NCI-H2227 (cell line): ENCODE measurements at regions not wholly inside any gene's neighbourhood (a gene's known extent, or its start where the extent isn't known, plus 50 kb on each side); places are given as distances from the start of the nearest gene placed in this dataset.

Experiments used
- DNase-seq: peaks from one replicate; lab custom pipeline; 2025; ENCODE audit not compliant: unreplicated experiment; lab: John Stamatoyannopoulos, UW

DNA sequence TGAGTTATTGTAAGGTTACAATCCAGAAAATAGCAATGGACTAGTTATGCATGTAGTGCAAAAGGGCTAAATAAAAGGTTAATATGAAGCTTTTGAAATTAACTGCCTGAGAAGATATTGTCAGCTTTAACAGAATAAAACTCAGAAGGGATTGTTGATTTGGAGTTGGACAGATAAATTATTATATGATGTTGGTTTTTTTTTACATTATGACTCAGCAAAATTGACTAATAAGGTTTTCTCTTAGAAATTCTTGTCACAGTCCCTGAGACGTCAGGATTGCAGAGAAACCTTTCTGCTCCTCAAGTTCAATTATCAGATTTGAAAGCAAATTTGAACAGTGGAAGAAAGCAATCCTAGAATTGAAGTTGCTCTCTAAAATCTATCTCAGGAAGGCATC is 946.9 kb downstream of the CBLN2 start:
- DNase-seq, result no peak

DNA sequence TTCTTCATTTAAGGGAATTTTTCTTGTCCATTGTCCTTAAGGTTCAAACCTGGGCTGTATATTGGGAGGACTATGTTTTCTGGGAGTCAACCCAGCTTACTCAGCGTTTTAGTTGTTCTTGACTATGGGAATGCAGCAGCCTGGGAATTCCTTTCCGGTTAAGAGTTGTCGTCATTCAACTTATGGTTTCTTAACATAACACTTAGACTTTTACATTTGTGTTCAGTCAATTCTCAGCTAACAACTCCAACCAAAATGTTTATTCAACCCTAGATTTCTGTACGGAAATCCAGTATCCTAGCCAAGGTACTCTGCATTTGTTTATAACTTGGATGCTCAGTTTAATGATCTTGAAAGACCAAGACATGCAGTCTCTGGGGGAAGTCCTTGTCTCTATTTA is 960.9 kb downstream of the CBLN2 start:
- no peak for DNase-seq

- no peak for DNase-seq
Measured at GRCh38 chr18:71554686-71555085, 989.5 kb downstream of the CBLN2 start.

DNA sequence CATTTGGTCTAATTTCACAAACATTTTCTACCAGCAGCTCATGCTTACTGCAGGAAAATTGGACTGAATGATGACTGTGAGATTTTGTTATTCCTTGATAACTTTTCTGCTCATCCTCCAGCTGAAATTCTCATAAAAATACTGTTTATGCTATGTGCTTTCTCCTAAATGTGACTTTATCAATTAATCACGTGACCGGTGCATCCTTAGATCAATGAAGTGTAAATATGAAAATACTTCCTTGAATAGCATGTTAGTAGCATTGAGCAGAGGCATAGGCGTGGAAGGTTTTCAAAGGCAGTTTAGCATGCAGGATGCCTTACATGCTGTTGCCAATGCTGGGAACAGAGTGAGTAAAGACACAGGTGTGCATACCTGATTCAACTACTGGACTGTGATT is 1002.5 kb downstream of the CBLN2 start:
- DNase-seq, result no peak

DNA sequence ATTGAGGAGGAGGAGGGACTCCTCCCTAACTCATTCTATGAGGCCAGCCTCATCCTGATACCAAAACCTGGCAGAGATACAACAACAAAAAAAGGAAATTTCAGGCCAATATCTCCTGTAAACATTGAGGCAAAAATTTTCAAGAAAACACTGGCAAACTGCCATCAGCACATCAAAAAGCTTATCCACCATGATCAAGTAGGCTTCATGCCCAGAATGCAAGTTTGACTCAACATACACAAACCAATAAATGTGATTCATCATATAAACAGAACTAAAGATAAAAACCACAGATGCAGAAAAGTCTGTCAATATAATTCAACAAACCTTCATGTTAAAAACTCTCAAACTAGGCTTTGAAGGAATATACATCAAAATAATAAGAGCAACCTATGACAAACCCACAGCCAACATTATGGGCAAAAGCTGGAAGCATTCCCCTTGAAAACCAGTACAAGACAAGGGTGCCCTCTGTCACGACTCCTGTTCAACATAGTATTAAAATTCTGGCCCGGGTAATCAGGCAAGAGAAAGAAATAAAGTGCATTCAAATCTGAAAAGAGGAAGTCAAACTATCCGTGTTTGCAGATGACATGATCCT is 1014.3 kb downstream of the CBLN2 start:
- DNase-seq, result no peak

DNA sequence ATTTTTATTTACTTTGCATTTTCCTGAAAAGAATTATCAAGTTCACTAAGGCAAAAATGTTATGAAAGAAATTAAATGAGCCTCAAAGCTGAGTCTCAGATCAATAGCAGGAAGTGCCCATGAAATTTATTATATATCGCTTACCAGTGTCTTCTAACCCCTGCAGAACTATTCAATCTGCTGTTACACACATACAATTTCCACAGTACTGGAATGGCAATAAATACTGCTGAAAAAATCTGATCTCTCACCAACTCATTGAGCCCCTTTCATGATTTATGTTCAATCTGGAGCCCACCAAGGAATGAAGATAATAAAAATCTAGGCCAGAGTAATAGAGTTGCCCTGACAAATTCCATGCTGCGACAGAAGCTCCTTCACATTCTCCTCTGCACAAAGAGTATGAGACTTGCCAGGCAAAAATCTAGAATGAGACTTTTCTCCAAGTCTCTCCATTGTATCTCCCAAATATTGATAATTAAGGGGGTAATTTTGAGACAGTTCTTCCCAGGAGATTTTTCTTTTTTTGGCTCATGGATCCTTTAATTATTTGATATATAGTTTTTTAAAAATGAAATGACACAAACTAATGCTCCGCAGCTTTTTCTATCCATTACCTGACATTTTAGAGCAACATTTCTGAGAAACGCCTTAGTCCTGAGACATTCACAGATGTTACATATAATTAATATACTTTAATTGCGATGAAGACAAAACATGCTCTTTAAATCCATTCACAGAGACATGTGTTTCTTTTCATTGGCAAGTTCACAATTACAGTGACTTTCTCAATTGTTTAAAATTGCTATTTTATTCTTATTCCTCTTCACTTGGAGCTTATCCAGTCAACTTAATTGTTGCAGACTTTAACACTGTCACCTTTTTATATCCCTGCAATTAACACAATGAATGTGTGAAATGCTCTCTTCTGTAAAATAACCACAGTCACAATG is 1020.4 kb downstream of the CBLN2 start:
- no peak for DNase-seq

GRCh38 chr18:71505526-71505925 is 1038.6 kb downstream of the CBLN2 start:
- no peak for DNase-seq

GRCh38 chr18:71503222-71503621 is 1040.9 kb downstream of the CBLN2 start:
- DNase-seq, result no peak

DNA sequence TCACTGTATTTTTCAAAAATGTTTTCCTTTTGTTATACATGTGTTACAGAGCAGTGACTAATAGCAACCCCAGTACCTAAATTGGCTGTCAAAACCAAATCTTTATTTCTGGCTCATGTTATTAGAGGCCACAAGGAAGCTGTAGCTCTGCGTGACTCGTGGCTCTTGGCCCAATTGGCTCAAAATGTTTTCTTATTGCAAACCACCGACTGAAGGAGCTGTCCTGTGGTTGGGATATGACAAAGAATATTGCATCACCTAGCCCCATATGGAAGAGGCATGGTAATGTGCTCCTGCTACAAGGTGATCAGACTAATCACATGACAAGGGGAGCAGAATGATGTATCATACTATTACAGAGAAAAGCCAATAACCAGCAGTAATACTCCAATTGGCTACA is 1058.5 kb downstream of the CBLN2 start:
- no peak for DNase-seq

- DNase-seq, result no peak
Measured at GRCh38 chr18:71471963-71472725, 1072.0 kb downstream of the CBLN2 start.

- DNase-seq, result no peak
Measured at GRCh38 chr18:71456206-71456605, 1087.9 kb downstream of the CBLN2 start.

- DNase-seq, result no peak
Measured at GRCh38 chr18:71450257-71450656, 1093.9 kb downstream of the CBLN2 start.

- DNase-seq, result no peak
Measured at GRCh38 chr18:71443706-71444480, 1100.2 kb downstream of the CBLN2 start.

DNA sequence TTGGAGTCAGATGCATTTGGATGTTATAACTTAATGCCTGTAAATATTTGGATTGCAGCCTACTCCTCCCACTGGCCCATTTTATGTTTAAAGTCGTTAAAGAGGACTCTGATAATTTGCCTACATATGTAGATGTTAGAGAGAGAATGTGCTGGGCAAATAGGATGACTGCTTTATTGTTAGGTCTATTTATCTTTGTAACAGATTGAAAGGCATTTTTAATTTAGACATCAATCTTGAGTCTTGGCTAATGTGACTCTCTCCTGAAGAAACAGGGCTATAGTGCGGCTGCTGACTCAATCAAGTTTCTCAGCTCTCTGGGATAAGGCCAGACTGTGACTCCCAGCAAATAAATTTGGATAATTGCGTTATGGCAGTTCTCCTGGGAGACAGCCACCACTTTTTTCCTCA is 1101.4 kb downstream of the CBLN2 start:
- no peak for DNase-seq

- DNase-seq, result no peak
Measured at GRCh38 chr18:71441156-71441555, 1103.0 kb downstream of the CBLN2 start.

- no peak for DNase-seq
Measured at GRCh38 chr18:71437511-71437910, 1106.6 kb downstream of the CBLN2 start.

GRCh38 chr18:71433373-71433772 is 1110.8 kb downstream of the CBLN2 start:
- no peak for DNase-seq

DNA sequence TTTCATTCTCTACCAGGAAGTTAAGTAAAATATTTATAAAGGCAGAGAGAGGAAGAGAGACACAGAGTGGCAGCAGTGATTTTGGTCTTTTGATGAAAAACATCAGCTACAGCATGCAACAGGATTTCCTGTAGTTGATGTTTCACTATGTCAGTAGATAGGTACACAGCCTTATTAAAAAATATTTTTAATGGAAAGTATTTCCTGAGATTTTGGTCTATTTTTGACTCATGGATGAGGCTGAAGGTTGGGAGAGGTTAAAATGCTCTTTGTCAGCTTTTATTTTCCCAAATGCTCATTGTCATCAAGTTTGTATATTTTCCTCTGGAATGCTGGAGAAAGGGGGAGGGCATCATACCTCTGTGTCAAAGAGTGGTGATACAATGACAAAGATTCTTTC is 1112.5 kb downstream of the CBLN2 start:
- no peak for DNase-seq

- DNase-seq, result no peak
Measured at GRCh38 chr18:71431171-71431570, 1113.0 kb downstream of the CBLN2 start.

GRCh38 chr18:71426441-71426840 is 1117.7 kb downstream of the CBLN2 start:
- no peak for DNase-seq
